Stomach (tissue), 8 donors: ENCODE measurements at regions not wholly inside any gene's neighbourhood (a gene's known extent, or its start where the extent isn't known, plus 50 kb on each side); places are given as distances from the start of the nearest gene placed in this dataset.

Source experiments
- DNase-seq, 2 donors: peaks; one replicate each; pipeline versions ENCODE4 v3.0.0 to v3.0.0-alpha.2; 2013 to 2019
- H3K27ac ChIP-seq, 5 donors: fragments of 200-600 bp in 4 of 5; sonication (generic) in 4 of 5; one replicate each; pipeline ENCODE4 v1.5.1; 2013 to 2019; ENCODE audit warnings: mild to moderate bottlenecking in 1 of 5, moderate library complexity in 1 of 5
- H3K27me3 ChIP-seq, 3 donors: fragments of 200-600 bp; sonication (generic); one replicate each; pipeline ENCODE4 v1.5.1; 2017 to 2019; ENCODE audit warnings: mixed run types in 1 of 3
- H3K36me3 ChIP-seq, 4 donors: fragments of 200-600 bp; sonication (generic); 1 replicate in 3 of 4; 2 replicates in 1 of 4; pipeline ENCODE4 v1.5.1; 2016 to 2019
- H3K4me1 ChIP-seq, 4 donors: fragments of 200-600 bp; sonication (generic); one replicate each; pipeline ENCODE4 v1.5.1; 2016 to 2019
- H3K4me3 ChIP-seq, 4 donors: fragments of 200-600 bp; sonication (generic) in 3 of 4; one replicate each; pipeline ENCODE4 v1.5.1; 2016 to 2019; ENCODE audit warnings: mild to moderate bottlenecking in 1 of 4
- H3K9me3 ChIP-seq, 4 donors: fragments of 200-600 bp; sonication (generic); one replicate each; pipeline ENCODE4 v1.5.1; 2016 to 2019
- EP300 ChIP-seq: sonication (generic); formaldehyde crosslinking; IDR thresholded peaks from one replicate; pipeline ENCODE4 v1.6.1; 2017; ENCODE audit warnings: antibody characterized with exemption
- POLR2A ChIP-seq, 4 donors: fragments of 450-650 bp; IDR thresholded peaks; one replicate each; pipeline ENCODE4 v1.6.1; 2016; ENCODE audit warnings: antibody characterized with exemption in 4 of 4, control low read depth in 2 of 4, mild to moderate bottlenecking in 1 of 4, moderate library complexity in 1 of 4
- POLR2AphosphoS5 ChIP-seq, 3 donors: sonication (generic); formaldehyde crosslinking; IDR thresholded peaks; one replicate each; pipeline ENCODE4 v1.6.1; 2016; ENCODE audit warnings: antibody characterized with exemption in 3 of 3
- WGBS, 5 donors: extraction: QIAGEN DNeasy Blood & Tissue Kit in 3 of 5; methylation state at CpG; one replicate each; pipeline versions ENCODE4 v1.1.5 to v1.1.7; 2013 to 2018; 5-methylcytosine and 5-hydroxymethylcytosine counted together
- intact Hi-C: fragments of 100-400 bp; cut with DNase I; formaldehyde crosslinking; loops from one replicate; pipeline ENCODE4 v1.15.1; 2023; ENCODE audit warnings: low total_unique reads
- TF ChIP-seq, protein P1 (sequence below), 7 experiments: fragments of 450-650 bp in 4 of 7; fragments of 200-600 bp in 3 of 7; sonication (generic) in 3 of 7; IDR thresholded peaks; one replicate each; pipeline ENCODE4 v1.5.1; 2016 to 2019; ENCODE audit warnings: antibody characterized with exemption in 7 of 7, control low read depth in 2 of 7, mild to moderate bottlenecking in 1 of 7
- donor health status: healthy with polysubstance abuse.
- donor health status: Bipolar disorder and iron deficiency.
- donor health status: healthy.

DNA sequence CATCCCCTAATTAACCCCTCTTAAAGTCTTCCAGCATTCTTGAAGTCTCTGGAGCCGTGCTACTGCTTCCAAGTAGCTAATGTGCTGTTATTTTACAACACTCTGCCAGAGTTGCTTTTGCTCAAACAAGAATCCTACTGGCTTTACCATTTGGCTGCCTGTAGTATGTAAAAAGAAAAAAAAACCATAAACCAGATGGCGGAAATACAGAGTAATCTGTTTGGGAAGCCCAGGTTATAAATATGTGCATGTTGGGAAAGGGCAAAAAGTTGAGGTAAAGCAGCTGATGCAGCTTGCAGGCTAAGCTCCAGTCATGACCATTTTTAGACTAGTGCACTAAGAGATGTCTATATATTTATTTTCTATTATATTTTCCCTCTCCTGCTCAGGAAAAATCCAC, 313.2 kb upstream of the ETAA1 start:
- Histone ChIP-seq H3K27ac (peak overlapping the region in 1 of 5 donors; percentile 35), H3K36me3 (no peaks in the 10 kb centered on the region), H3K9me3 (peaks cover 0 to 9% (median 3%) of the 10 kb centered on the region in 4 donors), H3K27me3 (no peaks in the 10 kb centered on the region), H3K4me3 (no peak overlapping the region), H3K4me1 (no peaks in the 10 kb centered on the region)
- 52 to 76% (median 68%) methylated on average over 2 of the region's 2 CpGs for WGBS, 5 donors
- DNase-seq = peak in 1 of 2 donors; percentile 82
- intact Hi-C loops = no loop called here
- TF ChIP-seq, protein P1, sequence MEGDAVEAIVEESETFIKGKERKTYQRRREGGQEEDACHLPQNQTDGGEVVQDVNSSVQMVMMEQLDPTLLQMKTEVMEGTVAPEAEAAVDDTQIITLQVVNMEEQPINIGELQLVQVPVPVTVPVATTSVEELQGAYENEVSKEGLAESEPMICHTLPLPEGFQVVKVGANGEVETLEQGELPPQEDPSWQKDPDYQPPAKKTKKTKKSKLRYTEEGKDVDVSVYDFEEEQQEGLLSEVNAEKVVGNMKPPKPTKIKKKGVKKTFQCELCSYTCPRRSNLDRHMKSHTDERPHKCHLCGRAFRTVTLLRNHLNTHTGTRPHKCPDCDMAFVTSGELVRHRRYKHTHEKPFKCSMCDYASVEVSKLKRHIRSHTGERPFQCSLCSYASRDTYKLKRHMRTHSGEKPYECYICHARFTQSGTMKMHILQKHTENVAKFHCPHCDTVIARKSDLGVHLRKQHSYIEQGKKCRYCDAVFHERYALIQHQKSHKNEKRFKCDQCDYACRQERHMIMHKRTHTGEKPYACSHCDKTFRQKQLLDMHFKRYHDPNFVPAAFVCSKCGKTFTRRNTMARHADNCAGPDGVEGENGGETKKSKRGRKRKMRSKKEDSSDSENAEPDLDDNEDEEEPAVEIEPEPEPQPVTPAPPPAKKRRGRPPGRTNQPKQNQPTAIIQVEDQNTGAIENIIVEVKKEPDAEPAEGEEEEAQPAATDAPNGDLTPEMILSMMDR (IDR thresholded peaks at IDR 0.05) = no peak
- peak in 1 of 3 donors; percentile 8 for TF ChIP-seq POLR2AphosphoS5 (IDR thresholded peaks at IDR 0.05)

GRCh38 chr2:67085146-67085545, 312.0 kb upstream of the ETAA1 start:
- peak in 1 of 2 donors; percentile 26 for DNase-seq
- Histone ChIP-seq H3K4me1 (no peaks in the 10 kb centered on the region), H3K4me3 (no peak overlapping the region), H3K27ac (peak overlapping the region in 1 of 5 donors; percentile 35), H3K36me3 (no peaks in the 10 kb centered on the region), H3K9me3 (peaks cover 0 to 7% (median 3%) of the 10 kb centered on the region in 4 donors), H3K27me3 (no peaks in the 10 kb centered on the region)
- intact Hi-C loops = no loop called here
- TF ChIP-seq, protein P1 (IDR thresholded peaks at IDR 0.05) = no peak
- TF ChIP-seq EP300 (no peak), POLR2A (IDR thresholded peaks at IDR 0.05) (no peak), POLR2AphosphoS5 (IDR thresholded peaks at IDR 0.05) (no peak)
- WGBS, 5 donors = 83 to 92% (median 88%) methylated on average over 4 of the region's 4 CpGs

GRCh38 chr2:67091681-67092080, 305.5 kb upstream of the ETAA1 start:
- no peak for DNase-seq
- H3K36me3 ChIP-seq = no peaks in the 10 kb centered on the region
- no peaks in the 10 kb centered on the region for H3K9me3 ChIP-seq
- TF ChIP-seq, protein P1 (IDR thresholded peaks at IDR 0.05) = no peak
- TF ChIP-seq EP300 (no peak), POLR2A (IDR thresholded peaks at IDR 0.05) (no peak), POLR2AphosphoS5 (IDR thresholded peaks at IDR 0.05) (no peak)
- intact Hi-C loops = no loop called here
- no peak overlapping the region for H3K27ac ChIP-seq
- H3K27me3 ChIP-seq = no peaks in the 10 kb centered on the region
- no peaks in the 10 kb centered on the region for H3K4me1 ChIP-seq
- no peak overlapping the region for H3K4me3 ChIP-seq

- intact Hi-C loops = no loop called here
- no peak for DNase-seq
- H3K27me3 ChIP-seq = no peaks in the 10 kb centered on the region
- no peaks in the 10 kb centered on the region for H3K9me3 ChIP-seq
- 64 to 78% (median 74%) methylated on average over 7 of the region's 7 CpGs for WGBS, 5 donors
- no peak overlapping the region for H3K4me3 ChIP-seq
- no peaks in the 10 kb centered on the region for H3K36me3 ChIP-seq
- TF ChIP-seq POLR2AphosphoS5 (IDR thresholded peaks at IDR 0.05) (no peak), POLR2A (IDR thresholded peaks at IDR 0.05) (no peak), EP300 (no peak)
- TF ChIP-seq, protein P1 (IDR thresholded peaks at IDR 0.05) = no peak
- H3K27ac ChIP-seq = no peak overlapping the region
- no peaks in the 10 kb centered on the region for H3K4me1 ChIP-seq
Observed at GRCh38 chr2:67095121-67095520, 302.0 kb upstream of the ETAA1 start.
